PC-3 (cell line): ENCODE measurements at regions not wholly inside any gene's neighbourhood (a gene's known extent, or its start where the extent isn't known, plus 50 kb on each side); places are given as distances from the start of the nearest gene placed in this dataset.

Experiments
- ATAC-seq: fragments of 200-7000 bp; cut with Tn5 transposase; 2 replicates; pipeline ENCODE4 v1.9.1; 2020; ENCODE audit warnings: mild to moderate bottlenecking, moderate library complexity
- BruUV-seq: library from RNA; stranded (reverse); fragments of 400-500 nt; replicated peaks from 2 replicates; lab custom pipeline; 2021; lab: Mats Ljungman, UMichigan
- CTCF ChIA-PET: fragments of 300-600 bp; sonication (Branson Sonifier 250); formaldehyde crosslinking; loops from one replicate; lab custom pipeline; 2022; ENCODE audit warnings: antibody characterized with exemption; lab: Charles Lee
- POLR2A ChIA-PET: fragments of 300-600 bp; sonication (Branson Sonifier 250); formaldehyde crosslinking; loops from one replicate; lab custom pipeline; 2022; ENCODE audit warnings: antibody characterized with exemption; ENCODE audit not compliant: unreplicated experiment; lab: Charles Lee
- DNase-seq: peaks from one replicate; pipeline ENCODE4 v3.0.0-alpha.2; 2015
- H2AFZ ChIP-seq: fragments of 300-600 bp; sonication (generic); 2 replicates; pipeline ENCODE4 v1.6.0; 2016; ENCODE audit warnings: antibody characterized with exemption, low read length
- H3F3A ChIP-seq: fragments of 300-600 bp; sonication (generic); one replicate; pipeline ENCODE4 v1.6.0; 2017; ENCODE audit warnings: antibody characterized with exemption, low read length, control low read depth, mild to moderate bottlenecking; ENCODE audit not compliant: unreplicated experiment
- H3K27ac ChIP-seq: fragments of 300-600 bp; sonication (generic); 2 replicates; pipeline ENCODE4 v1.5.1; 2016; ENCODE audit warnings: mild to moderate bottlenecking, low read length
- H3K27me3 ChIP-seq: fragments of 300-600 bp; sonication (generic); 2 replicates; pipeline ENCODE4 v1.6.1; 2016; ENCODE audit warnings: low read length, mixed read lengths
- H3K36me3 ChIP-seq: fragments of 300-600 bp; sonication (generic); 2 replicates; pipeline ENCODE4 v1.6.1; 2016; ENCODE audit warnings: low read depth, mixed run types, low read length, mixed read lengths
- H3K4me1 ChIP-seq: fragments of 300-600 bp; sonication (generic); 2 replicates; pipeline ENCODE4 v1.5.1; 2016; ENCODE audit warnings: low read length; ENCODE audit not compliant: insufficient read depth
- H3K4me2 ChIP-seq: fragments of 300-600 bp; sonication (generic); 2 replicates; pipeline ENCODE4 v1.6.0; 2016; ENCODE audit warnings: low read length
- H3K4me3 ChIP-seq: fragments of 300-600 bp; sonication (generic); 2 replicates; pipeline ENCODE4 v1.5.1; 2016; ENCODE audit warnings: mild to moderate bottlenecking, low read length, mixed read lengths
- H3K79me2 ChIP-seq: fragments of 300-600 bp; sonication (generic); 2 replicates; pipeline ENCODE4 v1.6.1; 2017; ENCODE audit warnings: low read length, mixed read lengths
- H3K9ac ChIP-seq: fragments of 300-600 bp; sonication (generic); 2 replicates; pipeline ENCODE4 v1.6.0; 2016; ENCODE audit warnings: mild to moderate bottlenecking, low read length
- H3K9me2 ChIP-seq: fragments of 300-600 bp; sonication (generic); replicated peaks from 2 replicates; pipeline ENCODE4 v1.6.1; 2016; ENCODE audit warnings: mixed run types, low read length, mixed read lengths
- H3K9me3 ChIP-seq: fragments of 300-600 bp; sonication (generic); 2 replicates; pipeline ENCODE4 v1.6.1; 2016; ENCODE audit warnings: low read length, mixed read lengths
- H4K20me1 ChIP-seq: fragments of 300-600 bp; sonication (generic); 2 replicates; pipeline ENCODE4 v1.6.1; 2016; ENCODE audit warnings: low read length, mixed read lengths
- CTCF ChIP-seq: fragments of 300-600 bp; sonication (generic); conservative IDR thresholded peaks from 2 replicates; pipeline ENCODE4 v1.5.1; 2017; ENCODE audit warnings: antibody characterized with exemption, low read depth, mild to moderate bottlenecking, low read length
- EZH2 ChIP-seq: fragments of 300-600 bp; sonication (generic); IDR thresholded peaks from one replicate; pipeline ENCODE4 v1.6.1; 2017; ENCODE audit warnings: antibody characterized with exemption, mild to moderate bottlenecking, low read length; ENCODE audit not compliant: unreplicated experiment
- EZH2phosphoT487 ChIP-seq: fragments of 300-600 bp; sonication (generic); IDR thresholded peaks from 2 replicates; pipeline ENCODE4 v1.6.1; 2018; ENCODE audit warnings: mild to moderate bottlenecking, antibody characterized with exemption, low read length, borderline replicate concordance
- intact Hi-C: fragments of 100-400 bp; cut with micrococcal nuclease; formaldehyde crosslinking; loops from 2 replicates; pipeline ENCODE4 v1.9.0; 2023

GRCh38 chr16:48836067-48836466 is 226.1 kb upstream of the N4BP1 start:
- DNase-seq, result no peak
- POLR2A ChIA-PET, result no interaction called here
- Histone ChIP-seq H3K36me3 (no peaks in the 10 kb centered on the region), H3K4me1 (no peaks in the 10 kb centered on the region), H3K4me3 (no peak overlapping the region), H2AFZ (no peak overlapping the region), H3K9me3 (no peaks in the 10 kb centered on the region), H4K20me1 (no peaks in the 10 kb centered on the region), H3K27me3 (no peaks in the 10 kb centered on the region), H3K79me2 (no peaks in the 10 kb centered on the region), H3K9me2 (no peaks in the 10 kb centered on the region), H3F3A (no peaks in the 10 kb centered on the region), H3K27ac (no peak overlapping the region), H3K4me2 (no peak overlapping the region), H3K9ac (no peak overlapping the region)
- intact Hi-C loops, result no loop called here
- CTCF ChIA-PET, result no interaction called here
- TF ChIP-seq EZH2phosphoT487 (no peak), CTCF (no peak), EZH2 (no peak)
- BruUV-seq, result no TSS peak
- ATAC-seq, result no peak

DNA sequence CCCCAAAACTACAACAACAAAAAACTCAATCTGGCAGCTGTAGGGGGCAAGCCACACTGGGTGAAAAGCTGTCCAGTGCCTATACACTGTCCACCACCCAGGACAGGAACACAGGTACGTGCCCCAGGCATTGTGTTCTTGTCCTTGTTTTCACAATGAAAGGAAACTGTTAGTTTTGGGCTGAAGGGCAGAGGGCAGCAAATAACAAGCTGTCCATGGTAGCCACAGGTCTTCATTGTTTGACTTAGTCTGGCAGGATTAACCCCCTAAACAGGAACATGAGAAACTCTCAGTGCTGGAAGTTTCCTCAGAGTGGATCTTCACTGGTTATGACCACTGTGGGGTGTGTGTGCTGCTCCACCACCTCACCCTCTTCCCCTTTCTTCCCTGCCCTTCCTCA is 224.6 kb upstream of the N4BP1 start:
- Histone ChIP-seq H4K20me1 (no peaks in the 10 kb centered on the region), H3K9me2 (no peaks in the 10 kb centered on the region), H3F3A (no peaks in the 10 kb centered on the region), H3K9ac (no peak overlapping the region), H3K36me3 (no peaks in the 10 kb centered on the region), H3K27ac (no peak overlapping the region), H3K4me1 (no peaks in the 10 kb centered on the region), H3K79me2 (no peaks in the 10 kb centered on the region), H2AFZ (no peak overlapping the region), H3K4me2 (no peak overlapping the region), H3K9me3 (no peaks in the 10 kb centered on the region), H3K4me3 (no peak overlapping the region), H3K27me3 (no peaks in the 10 kb centered on the region)
- DNase-seq (no peak), ATAC-seq (no peak)
- TF ChIP-seq EZH2, result no peak
- TF ChIP-seq CTCF, result no peak
- POLR2A ChIA-PET, result no interaction called here
- no TSS peak for BruUV-seq
- CTCF ChIA-PET, result no interaction called here
- intact Hi-C loops, result loop anchor here (5.0 kb wide), 1 partner anchor 518 kb away; no protein-coding TSS in a partner anchor

DNA sequence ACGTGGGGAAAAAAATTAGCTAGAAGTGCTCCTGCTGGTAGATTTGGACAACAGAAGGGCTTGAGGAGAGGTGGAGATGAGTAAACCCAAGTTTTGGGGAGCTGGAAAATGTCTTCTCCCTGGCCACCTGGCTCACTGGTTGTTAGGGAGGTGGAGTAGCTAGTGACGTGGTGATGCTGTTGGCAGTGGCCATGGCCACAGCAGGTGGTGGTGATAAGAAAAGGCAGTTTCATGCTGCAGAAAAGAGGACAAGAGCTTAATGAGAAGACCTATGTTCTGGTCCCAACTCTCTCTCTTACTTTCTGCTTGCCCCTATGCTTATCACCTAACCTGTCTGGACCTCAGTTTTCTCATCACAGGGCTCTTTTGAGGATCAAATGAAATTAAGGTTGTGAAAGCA is 223.5 kb upstream of the N4BP1 start:
- no TSS peak for BruUV-seq
- ATAC-seq (no peak), DNase-seq (no peak)
- Histone ChIP-seq H4K20me1 (no peaks in the 10 kb centered on the region), H3K4me2 (no peak overlapping the region), H3K4me3 (no peak overlapping the region), H3K4me1 (no peaks in the 10 kb centered on the region), H3K9me3 (no peaks in the 10 kb centered on the region), H3K79me2 (no peaks in the 10 kb centered on the region), H3K27me3 (no peaks in the 10 kb centered on the region), H3K27ac (no peak overlapping the region), H3K36me3 (no peaks in the 10 kb centered on the region), H3K9ac (no peak overlapping the region), H3F3A (no peaks in the 10 kb centered on the region), H2AFZ (no peak overlapping the region), H3K9me2 (no peaks in the 10 kb centered on the region)
- POLR2A ChIA-PET, result no interaction called here
- TF ChIP-seq EZH2phosphoT487 (no peak), CTCF (no peak), EZH2 (no peak)
- CTCF ChIA-PET, result no interaction called here
- intact Hi-C loops, result loop anchor here (5.0 kb wide), 1 partner anchor 519 kb away; no protein-coding TSS in a partner anchor
